Effector memory CD8-positive, alpha-beta T cell (primary cell): ENCODE measurements at regions not wholly inside any gene's neighbourhood (a gene's known extent, or its start where the extent isn't known, plus 50 kb on each side); places are given as distances from the start of the nearest gene placed in this dataset.

ENCODE experiments used
- ATAC-seq: fragments of 150-1000 bp; cut with Tn5 transposase; replicated peaks from 2 replicates; pipeline ENCODE4 v1.10.0; 2021; ENCODE audit warnings: mild to moderate bottlenecking, moderate library complexity
- DNase-seq, 3 experiments: peaks; one replicate each; pipeline ENCODE4 v3.0.0; 2021
- H3K27ac Mint-ChIP-seq, 2 donors: one replicate each; pipeline ENCODE4 v1.8.0; 2022; ENCODE audit warnings: mild to moderate bottlenecking in 2 of 2, mixed read lengths in 2 of 2, moderate library complexity in 2 of 2
- H3K27me3 Mint-ChIP-seq, 2 donors: one replicate each; pipeline ENCODE4 v1.8.0; 2022; ENCODE audit warnings: mixed read lengths in 2 of 2
- H3K36me3 Mint-ChIP-seq: one replicate; pipeline ENCODE4 v1.8.0; 2022; ENCODE audit warnings: mild to moderate bottlenecking, moderate library complexity, mixed read lengths; ENCODE audit not compliant: insufficient read depth
- H3K4me1 Mint-ChIP-seq, 2 donors: one replicate each; pipeline ENCODE4 v1.8.0; 2022; ENCODE audit warnings: low read depth in 2 of 2, mixed read lengths in 2 of 2
- H3K4me3 Mint-ChIP-seq, 2 donors: one replicate each; pipeline ENCODE4 v1.8.0; 2022; ENCODE audit warnings: mild to moderate bottlenecking in 2 of 2, mixed read lengths in 2 of 2, moderate library complexity in 2 of 2
- H3K9me3 Mint-ChIP-seq, 2 donors: one replicate each; pipeline ENCODE4 v1.8.0; 2022; ENCODE audit warnings: mixed read lengths in 2 of 2

DNA sequence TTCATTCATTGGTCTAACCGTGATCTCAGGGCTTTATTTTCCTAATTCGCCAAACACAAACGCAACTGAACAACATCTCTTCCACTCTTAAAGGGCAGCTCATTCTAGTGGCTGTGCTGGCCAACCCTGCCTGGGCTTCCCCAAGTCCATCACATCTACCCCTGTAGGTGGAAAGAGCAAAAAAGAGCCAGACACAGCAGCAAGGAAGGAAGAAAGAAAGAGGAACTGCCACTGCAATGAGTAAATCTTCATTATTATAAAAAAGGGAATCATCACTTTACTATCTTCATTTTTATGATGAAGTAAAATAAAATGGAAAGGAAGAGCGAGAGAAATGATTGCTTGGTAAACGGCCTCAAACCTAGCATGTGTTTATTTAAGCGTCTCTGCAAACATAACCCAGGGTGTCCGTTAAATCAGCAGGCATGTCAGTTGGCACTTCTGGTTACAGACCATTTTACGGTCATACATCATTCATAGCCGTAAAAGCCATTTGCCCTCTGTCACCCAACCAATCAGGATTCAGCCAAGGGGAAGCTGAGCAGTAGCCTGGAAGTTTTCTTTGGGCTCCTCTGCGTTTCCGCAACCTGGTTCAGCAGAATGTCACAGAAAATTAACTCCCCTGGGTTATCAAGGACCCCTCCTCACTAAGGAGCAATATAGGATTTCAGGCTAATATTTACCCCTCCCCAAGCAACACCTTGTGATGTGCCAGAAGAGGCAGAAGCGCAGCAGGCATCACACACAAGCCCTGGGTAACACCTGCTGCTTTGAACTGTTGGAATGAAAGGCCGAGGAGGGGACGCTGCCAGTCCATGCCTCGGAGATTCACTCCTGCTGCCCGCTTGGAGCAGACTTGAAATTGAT lies 234.0 kb downstream of the SNX10 start:
- Mint-ChIP-seq H3K4me3 (no peak overlapping the region), H3K27ac (no peak overlapping the region), H3K4me1 (no peaks in the 10 kb centered on the region), H3K27me3 (peaks cover 36 to 43% of the 10 kb centered on the region in 2 donors), H3K9me3 (no peaks in the 10 kb centered on the region), H3K36me3 (peaks cover 2% of the 10 kb centered on the region)
- DNase-seq (no peak), ATAC-seq (no peak)

DNA sequence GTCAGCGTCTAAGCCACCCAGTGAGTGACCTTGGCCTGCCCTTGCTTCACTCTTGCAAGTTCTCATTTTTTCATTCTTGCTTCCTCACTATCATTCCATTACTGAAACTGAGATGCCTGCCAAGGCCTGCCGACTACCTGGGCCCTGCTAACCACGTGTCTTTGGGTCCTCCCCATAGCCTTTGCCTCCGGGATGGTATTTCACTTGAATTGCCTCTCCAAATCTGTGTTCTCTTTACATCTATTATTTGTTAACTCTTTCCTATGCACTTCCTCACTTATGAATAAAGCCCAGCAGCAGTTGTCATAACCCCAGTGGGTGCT lies 234.6 kb downstream of the SNX10 start:
- DNase-seq: no peak
- Mint-ChIP-seq H3K36me3 (peaks cover 2% of the 10 kb centered on the region), H3K4me3 (no peak overlapping the region), H3K27me3 (peaks cover 36 to 44% of the 10 kb centered on the region in 2 donors), H3K9me3 (no peaks in the 10 kb centered on the region), H3K4me1 (no peaks in the 10 kb centered on the region), H3K27ac (no peak overlapping the region)
- ATAC-seq: no peak

DNA sequence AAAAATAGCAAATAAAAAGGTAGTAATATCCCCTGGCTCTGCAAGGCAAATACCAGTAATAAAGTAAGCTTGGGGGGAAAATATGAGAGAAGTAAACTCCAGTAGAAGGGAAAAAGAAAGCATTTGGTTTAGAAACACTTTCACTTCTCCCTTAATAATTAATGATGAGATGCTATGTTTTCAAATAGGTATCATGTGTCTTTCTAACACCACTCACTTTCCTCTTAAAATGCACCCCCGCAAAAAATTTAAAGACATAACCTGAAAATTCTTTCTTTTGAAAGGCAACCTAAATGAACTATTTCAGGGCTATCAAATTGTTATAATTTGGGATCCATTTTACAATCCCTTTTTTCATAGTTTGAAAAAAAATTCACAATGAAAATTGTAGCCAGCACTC lies 240.3 kb downstream of the SNX10 start:
- no peak for ATAC-seq
- H3K9me3 Mint-ChIP-seq: no peaks in the 10 kb centered on the region

DNA sequence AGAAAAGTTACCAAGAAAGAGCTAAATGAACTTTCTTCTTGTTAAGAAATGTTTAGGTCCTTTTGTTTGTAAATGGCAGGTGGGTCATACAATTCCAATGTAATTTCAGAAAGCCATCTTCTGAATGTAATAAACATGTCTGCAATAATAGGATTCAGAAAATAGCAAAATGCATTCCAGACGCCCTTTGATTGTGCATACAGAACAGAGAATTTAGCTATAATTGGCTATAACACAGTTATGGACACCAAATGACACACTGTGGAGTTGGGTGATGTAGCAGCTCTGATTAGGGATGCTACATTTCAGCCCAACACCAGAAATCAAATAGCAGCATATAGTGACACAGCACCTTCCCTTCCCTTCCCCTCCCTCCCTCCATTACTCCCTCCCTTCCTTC lies 240.8 kb downstream of the SNX10 start:
- Mint-ChIP-seq H3K27ac (no peak overlapping the region), H3K4me1 (no peaks in the 10 kb centered on the region), H3K9me3 (no peaks in the 10 kb centered on the region), H3K36me3 (peaks cover 1% of the 10 kb centered on the region), H3K4me3 (no peak overlapping the region), H3K27me3 (peaks cover 63 to 68% of the 10 kb centered on the region in 2 donors)
- DNase-seq (no peak), ATAC-seq (no peak)

More for the DNA sequence above, 240.3 kb downstream of the SNX10 start:
- peaks cover 61 to 65% of the 10 kb centered on the region in 2 donors for H3K27me3 Mint-ChIP-seq
- DNase-seq: no peak
- no peak overlapping the region for H3K4me3 Mint-ChIP-seq
- no peaks in the 10 kb centered on the region for H3K4me1 Mint-ChIP-seq
- no peak overlapping the region for H3K27ac Mint-ChIP-seq
- peaks cover 2% of the 10 kb centered on the region for H3K36me3 Mint-ChIP-seq

DNA sequence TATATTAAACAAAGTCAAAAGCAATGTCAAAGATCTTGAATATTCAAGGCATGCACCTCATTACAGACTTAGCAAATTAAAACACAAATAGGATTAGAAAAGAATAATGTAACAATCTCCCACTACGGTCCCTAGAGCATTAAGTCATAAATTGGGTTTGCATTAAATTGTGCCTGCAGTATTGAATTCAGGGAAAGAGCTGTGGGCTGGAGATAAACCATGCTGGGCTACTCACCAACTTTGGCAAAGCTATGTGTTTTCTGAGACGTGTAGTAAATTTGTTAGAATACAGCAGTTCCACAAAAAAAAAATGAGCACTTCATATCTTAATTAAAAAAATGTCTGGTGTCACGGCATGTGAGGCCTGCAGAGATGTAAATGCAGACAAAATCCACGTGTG lies 241.6 kb downstream of the SNX10 start:
- peaks cover 64 to 68% of the 10 kb centered on the region in 2 donors for H3K27me3 Mint-ChIP-seq
- no peaks in the 10 kb centered on the region for H3K4me1 Mint-ChIP-seq

DNA sequence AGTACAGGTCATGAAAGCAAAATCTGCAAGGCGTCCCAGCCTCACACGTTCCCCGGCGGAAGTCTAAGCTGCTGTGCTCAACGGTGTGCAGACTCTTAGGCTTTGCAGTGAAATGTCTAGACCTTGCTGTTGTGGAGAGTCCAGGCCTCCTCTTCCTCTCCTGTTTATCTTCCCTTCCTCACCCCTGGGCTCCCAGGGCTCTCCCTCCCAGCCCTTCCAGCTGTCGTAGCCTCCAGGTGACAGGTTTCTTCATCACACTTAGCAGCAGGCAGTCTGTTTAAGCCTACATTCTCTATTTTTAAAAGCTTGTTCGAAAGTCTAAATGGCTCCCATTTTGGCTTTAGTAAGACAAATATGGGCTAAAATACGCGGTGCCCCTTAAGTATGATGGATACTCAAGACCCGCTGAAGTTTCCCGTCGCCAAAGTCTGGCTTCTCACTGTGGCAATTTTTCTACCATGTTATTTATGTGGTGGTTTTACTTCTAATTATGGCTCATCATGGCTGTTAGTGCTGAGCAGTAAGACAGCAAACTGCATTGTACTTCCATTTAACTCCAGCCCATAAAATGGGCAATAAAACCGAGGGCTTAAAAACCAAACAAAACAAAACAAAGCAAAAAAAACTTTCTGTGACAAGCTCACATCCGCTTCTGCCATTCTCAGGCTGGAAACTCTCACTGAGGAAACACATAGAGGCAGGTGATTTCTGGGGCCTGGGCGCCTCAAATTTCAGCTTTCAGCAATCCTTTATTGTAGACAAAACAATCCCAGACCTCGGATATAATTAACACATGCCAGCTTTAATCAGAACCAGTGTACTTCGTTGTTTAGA lies 243.2 kb downstream of the SNX10 start:
- DNase-seq (no peak), ATAC-seq (no peak)
- Mint-ChIP-seq H3K27ac (no peak overlapping the region), H3K27me3 (peaks cover 72 to 77% of the 10 kb centered on the region in 2 donors), H3K36me3 (no peaks in the 10 kb centered on the region), H3K9me3 (no peaks in the 10 kb centered on the region), H3K4me1 (no peaks in the 10 kb centered on the region), H3K4me3 (no peak overlapping the region)

More for the DNA sequence above, 241.6 kb downstream of the SNX10 start:
- Mint-ChIP-seq H3K36me3 (no peaks in the 10 kb centered on the region), H3K27ac (no peak overlapping the region), H3K9me3 (no peaks in the 10 kb centered on the region), H3K4me3 (no peak overlapping the region)
- DNase-seq: no peak
- no peak for ATAC-seq

DNA sequence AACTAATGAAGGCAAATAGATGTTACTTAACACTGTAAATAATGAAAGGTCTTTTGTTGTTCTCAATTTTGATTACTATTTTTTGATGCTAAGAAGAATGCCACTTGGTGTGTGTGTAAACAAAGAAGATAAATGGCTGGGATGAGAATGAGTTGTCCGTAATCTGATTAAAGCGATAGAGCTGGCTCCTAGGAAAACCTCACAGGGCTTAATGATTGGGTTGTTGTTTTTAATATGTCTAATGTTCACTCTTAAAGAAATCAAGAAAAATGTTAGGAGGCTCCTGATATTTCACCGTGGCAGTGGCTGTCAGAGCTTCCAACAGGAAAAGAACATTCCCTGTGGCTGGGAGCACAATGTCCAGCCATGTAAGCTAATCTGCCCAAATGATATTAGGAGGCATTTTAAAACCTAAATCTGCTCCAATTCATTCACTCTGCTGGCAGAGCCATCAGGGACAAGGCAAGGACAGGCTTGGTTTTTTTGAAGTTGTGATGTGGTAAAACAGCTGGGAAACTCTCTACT lies 243.9 kb downstream of the SNX10 start:
- Mint-ChIP-seq H3K9me3 (no peaks in the 10 kb centered on the region), H3K4me1 (no peaks in the 10 kb centered on the region), H3K27ac (no peak overlapping the region), H3K36me3 (no peaks in the 10 kb centered on the region), H3K4me3 (no peak overlapping the region), H3K27me3 (peaks cover 69 to 76% of the 10 kb centered on the region in 2 donors)
- no peak for DNase-seq
- no peak for ATAC-seq

DNA sequence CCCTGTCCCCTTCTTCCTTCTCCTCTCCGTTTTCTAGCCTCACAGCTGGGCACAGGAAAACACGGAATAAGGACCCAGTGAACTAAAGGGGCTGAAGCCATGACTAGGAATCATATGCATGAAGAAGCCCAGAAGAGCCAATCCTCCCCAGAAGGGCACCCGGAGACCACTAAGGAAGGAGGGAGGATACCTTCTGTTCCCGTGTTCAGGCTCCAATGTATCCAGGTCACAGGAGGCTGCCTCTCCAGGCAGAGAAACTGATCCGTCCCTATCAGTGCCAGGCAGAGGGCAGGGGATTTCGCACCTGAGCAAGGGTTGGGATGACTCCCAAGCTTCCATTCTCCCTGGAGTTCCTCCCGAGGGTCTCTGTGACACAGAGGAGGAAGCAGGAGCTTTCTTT lies 246.6 kb downstream of the SNX10 start:
- DNase-seq (no peak), ATAC-seq (no peak)
- Mint-ChIP-seq H3K9me3 (no peaks in the 10 kb centered on the region), H3K36me3 (no peaks in the 10 kb centered on the region), H3K27me3 (peaks cover 62 to 88% of the 10 kb centered on the region in 2 donors), H3K4me3 (no peak overlapping the region), H3K4me1 (no peaks in the 10 kb centered on the region), H3K27ac (peak overlapping the region in 1 of 2 donors; percentile 15)

DNA sequence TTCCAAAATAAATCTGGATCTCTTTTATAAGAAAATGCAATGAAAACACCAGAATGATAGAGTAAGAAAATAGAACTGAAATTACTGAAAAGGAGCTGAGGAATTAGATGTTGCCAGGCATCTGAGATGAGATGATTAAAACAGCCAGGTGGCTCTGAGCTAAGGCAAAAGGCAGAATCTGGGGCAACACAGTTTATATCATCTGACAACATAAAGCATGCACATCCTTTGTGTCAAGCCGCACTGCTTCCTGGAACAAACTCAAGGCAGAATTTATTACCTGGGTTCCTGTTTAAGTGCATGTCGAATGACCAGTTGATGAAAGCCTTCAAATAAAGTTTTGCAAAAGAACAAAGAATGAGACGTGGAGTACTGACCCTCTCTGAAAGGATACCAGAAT lies 247.0 kb downstream of the SNX10 start:
- Mint-ChIP-seq H3K4me1 (no peaks in the 10 kb centered on the region), H3K4me3 (no peak overlapping the region), H3K27me3 (peaks cover 67 to 91% of the 10 kb centered on the region in 2 donors), H3K36me3 (no peaks in the 10 kb centered on the region), H3K9me3 (no peaks in the 10 kb centered on the region), H3K27ac (peak overlapping the region in 1 of 2 donors; percentile 15)
- no peak for ATAC-seq
- no peak for DNase-seq

DNA sequence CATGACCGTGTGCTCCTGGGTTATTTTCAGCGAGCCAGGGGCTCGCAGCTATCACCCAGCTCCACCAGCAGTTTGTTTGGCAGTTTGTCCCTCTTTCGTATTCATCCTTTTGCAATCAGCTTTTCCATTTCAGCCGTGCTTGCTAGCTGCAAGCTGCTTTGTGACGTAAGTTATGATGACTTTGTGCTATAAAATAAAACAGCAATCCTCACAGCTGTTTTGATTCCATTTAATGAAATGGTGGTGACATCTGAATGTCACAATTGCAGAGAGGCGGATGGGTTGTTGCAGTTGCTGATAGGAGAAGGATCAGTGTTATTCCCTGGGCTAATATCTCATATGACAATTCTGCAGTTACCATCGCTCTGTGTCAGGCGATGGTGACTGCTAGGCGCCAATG lies 251.7 kb downstream of the SNX10 start:
- DNase-seq (no peak), ATAC-seq (no peak)
- no peaks in the 10 kb centered on the region for H3K9me3 Mint-ChIP-seq
- H3K27ac Mint-ChIP-seq: no peak overlapping the region
- peaks cover 67 to 91% of the 10 kb centered on the region in 2 donors for H3K27me3 Mint-ChIP-seq
- H3K36me3 Mint-ChIP-seq: peaks cover 2% of the 10 kb centered on the region
- H3K4me3 Mint-ChIP-seq: no peak overlapping the region
- peaks cover 0 to 2% of the 10 kb centered on the region in 2 donors for H3K4me1 Mint-ChIP-seq

DNA sequence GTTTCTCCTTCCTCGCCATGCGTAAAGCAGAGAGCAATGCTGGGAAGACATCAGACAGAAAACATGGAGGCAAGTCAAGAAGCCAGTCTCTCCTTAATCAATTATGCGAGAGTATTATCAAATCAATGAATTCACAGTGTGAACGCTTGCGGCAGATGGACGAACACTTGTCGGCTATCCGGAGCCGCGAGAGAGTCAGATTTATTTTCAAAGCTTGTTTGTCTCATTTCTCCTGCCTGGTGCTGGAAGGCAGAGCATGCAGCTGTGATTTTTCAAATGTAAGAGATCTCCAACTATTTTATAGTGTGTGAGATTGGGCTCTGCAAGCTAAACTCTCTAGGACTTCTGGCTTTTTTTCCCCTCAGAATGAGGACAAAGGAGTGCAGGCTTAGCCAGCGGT lies 252.3 kb downstream of the SNX10 start:
- Mint-ChIP-seq H3K4me1 (peaks cover 0 to 2% of the 10 kb centered on the region in 2 donors), H3K27me3 (peaks cover 67 to 91% of the 10 kb centered on the region in 2 donors), H3K36me3 (peaks cover 2% of the 10 kb centered on the region), H3K4me3 (no peak overlapping the region), H3K27ac (no peak overlapping the region), H3K9me3 (no peaks in the 10 kb centered on the region)
- ATAC-seq (no peak), DNase-seq (no peak)

DNA sequence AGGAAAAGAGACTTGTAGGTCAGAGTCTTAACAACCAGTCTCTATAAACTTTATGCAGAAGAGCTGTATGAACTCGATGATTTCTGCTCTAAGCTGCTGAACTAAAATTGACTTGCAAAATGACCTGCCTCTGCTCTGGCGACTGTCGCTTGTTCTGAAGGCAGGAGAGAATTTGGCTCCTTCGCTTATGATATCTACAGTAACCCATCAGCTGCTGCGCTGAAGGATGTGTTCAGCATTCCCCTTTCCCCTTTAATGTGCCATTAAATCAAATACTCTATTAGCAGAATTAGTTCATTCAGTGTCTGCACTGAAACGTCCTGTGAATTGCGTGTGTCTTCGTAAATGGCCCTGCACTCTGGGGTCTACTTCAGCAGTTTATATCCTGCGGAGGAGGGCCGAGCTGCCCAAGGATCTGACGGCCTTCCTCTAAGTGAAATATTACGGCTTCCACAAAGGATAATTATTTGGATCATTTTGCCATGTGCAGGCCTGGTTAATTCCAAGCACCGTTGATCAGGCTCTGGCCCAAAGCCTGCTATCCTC lies 254.9 kb downstream of the SNX10 start:
- Mint-ChIP-seq H3K36me3 (peaks cover 2% of the 10 kb centered on the region), H3K4me3 (no peak overlapping the region), H3K4me1 (peaks cover 0 to 2% of the 10 kb centered on the region in 2 donors), H3K27me3 (peaks cover 60 to 96% of the 10 kb centered on the region in 2 donors), H3K27ac (no peak overlapping the region), H3K9me3 (no peaks in the 10 kb centered on the region)
- no peak for DNase-seq
- no peak for ATAC-seq

DNA sequence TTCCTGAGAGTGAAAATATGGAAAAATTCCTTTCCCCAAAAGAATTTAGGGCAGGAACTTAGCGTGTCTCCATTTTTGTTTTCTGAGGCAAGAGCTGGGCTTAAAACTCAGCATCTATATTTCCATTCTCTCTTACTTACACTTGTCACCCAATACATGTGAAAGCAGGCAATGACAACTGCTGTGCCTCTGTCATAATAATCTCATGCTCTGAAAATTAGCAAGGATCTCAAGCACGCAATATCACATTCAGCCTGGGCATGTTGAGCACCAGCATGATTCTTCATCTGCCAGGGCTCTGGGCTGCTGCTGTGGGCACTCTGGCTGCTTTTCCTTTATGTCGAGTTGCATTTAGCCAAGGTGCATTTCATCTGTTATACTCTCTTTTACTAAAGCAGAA lies 255.5 kb downstream of the SNX10 start:
- Mint-ChIP-seq H3K4me3 (no peak overlapping the region), H3K9me3 (no peaks in the 10 kb centered on the region), H3K4me1 (peaks cover 0 to 2% of the 10 kb centered on the region in 2 donors), H3K27me3 (peaks cover 60 to 96% of the 10 kb centered on the region in 2 donors), H3K27ac (no peak overlapping the region), H3K36me3 (peaks cover 2% of the 10 kb centered on the region)
- ATAC-seq (no peak), DNase-seq (no peak)
